RPMI8226 (cell line): ENCODE measurements at regions not wholly inside any gene's neighbourhood (a gene's known extent, or its start where the extent isn't known, plus 50 kb on each side); places are given as distances from the start of the nearest gene placed in this dataset.
"Not testable (repeated sequence)": the region's sequence is repeated elsewhere in the genome, so short reads cannot be mapped to it uniquely, and the experiment has no call there.

Experiments
- DNase-seq: peaks from one replicate; pipeline ENCODE4 v3.0.0-alpha.2; 2015

DNA sequence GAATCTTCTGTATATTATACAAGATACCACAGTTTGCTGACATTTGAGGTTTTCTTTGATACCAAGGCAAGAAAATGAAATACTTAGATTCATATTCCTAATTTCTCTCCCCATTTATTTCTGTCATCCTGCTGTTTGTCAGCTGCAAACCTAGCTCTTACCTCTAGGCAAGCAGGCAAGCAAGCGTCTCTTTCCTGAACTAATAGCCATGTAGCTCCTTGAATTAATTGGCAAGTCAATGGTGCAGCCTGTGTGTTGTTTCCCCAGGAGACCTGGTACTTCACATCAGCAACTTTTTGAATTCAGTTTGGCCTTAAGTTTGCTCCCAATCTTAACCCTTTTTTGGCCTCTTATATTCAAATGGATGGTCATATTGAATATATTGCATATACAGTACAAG lies 573.6 kb upstream of the ARRDC3 start:
- DNase-seq = no peak

GRCh38 chr5:91955610-91956009 lies 572.5 kb upstream of the ARRDC3 start:
- DNase-seq = no peak

DNA sequence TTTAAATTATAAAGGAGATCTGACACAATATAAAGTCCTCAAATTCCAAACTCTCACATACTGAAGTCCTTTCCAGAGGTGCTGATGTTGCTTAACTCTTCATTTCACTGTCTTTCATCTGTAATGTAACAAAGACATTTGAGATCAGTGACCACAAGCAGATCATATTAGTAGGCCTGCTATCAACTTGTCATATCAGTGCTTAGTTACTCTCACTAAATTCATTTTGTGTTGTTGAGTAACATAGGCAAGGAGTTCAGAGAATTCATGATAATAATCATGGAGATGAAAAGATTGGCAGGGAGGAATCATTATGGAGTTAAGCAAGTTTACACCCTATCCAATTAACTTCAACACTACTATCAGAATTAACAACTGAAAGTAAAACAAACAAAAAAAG lies 571.0 kb upstream of the ARRDC3 start:
- no peak for DNase-seq

DNA sequence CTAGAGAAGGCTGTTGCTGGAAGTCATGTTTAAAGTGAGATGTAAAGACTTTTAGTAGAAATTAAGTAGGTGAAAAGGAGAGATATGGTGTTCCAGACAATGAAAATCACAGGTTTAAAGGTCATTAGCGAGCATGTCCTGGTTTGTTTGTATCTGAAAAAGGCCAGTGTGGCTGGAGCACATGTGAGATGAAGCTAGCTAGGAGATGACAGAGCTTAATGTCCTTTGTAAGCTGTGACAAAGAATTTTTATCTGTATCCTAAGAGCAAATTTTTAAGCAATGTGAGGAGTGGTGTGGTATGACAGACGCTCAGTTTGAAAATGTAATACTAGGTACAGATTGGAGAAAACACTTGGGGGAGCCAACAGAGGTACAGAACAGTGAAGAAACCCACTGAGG lies 567.2 kb upstream of the ARRDC3 start:
- DNase-seq = no peak

DNA sequence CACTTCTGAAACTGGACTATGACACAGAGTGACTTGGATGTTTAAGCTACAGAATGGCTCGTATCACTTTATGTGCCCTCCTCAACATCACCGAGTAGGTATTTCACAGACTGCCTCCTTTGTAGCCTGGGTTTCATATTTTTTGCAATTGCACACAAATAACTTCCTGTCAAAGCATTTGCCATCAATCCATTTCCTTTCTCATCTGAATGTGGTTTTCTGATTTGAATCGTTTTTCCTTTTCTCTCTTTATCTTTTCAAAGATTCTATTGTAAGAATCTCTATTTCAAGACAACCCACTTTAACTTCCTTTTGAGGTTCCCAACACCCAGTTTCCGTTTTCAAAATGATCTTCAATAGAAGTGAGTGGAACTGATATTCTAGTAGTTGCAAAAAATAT lies 563.8 kb upstream of the ARRDC3 start:
- DNase-seq = no peak

DNA sequence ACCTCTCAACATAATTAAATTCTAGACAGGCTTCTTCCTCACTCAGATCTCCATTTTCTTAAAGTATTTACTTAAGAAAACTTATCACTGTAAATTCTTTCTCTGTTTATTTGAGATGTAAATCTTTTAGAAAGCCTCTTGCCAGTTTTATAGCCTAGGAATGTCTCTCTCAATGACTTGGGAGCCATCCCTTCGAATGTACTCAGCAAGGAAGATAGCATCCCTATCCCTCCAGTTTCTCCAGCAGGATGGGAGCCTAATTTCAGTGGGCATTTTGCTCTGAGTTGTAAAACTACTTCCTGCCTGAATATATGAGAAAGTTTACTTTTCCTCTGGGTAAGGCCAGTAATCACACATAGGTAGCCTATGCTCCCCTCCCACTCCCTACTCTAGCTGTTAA lies 558.5 kb upstream of the ARRDC3 start:
- no peak for DNase-seq

- DNase-seq = no peak
These were observed 555.3 kb upstream of the ARRDC3 start for GRCh38 chr5:91938441-91938840.

- no peak for DNase-seq
These were observed 554.0 kb upstream of the ARRDC3 start for GRCh38 chr5:91937121-91937520.

DNA sequence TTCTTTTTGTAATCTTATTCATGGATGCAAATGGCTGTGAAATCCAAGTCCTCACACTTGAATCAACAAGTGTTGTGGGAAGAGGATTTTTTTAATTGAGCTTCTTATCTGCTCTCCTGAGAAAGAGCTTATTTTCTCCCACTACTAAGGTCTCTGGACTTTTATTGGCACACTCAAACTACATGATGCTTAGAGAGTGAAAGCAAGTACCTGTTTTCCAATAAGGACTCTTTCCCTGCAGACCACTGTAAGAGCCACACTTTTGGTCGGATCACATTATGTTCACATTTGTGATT lies 546.4 kb upstream of the ARRDC3 start:
- no peak for DNase-seq

- DNase-seq = no peak
These were observed 545.8 kb upstream of the ARRDC3 start for GRCh38 chr5:91928754-91929521.

- DNase-seq = no peak
These were observed 544.3 kb upstream of the ARRDC3 start for GRCh38 chr5:91927439-91927838.

- DNase-seq = no peak
These were observed 542.1 kb upstream of the ARRDC3 start for GRCh38 chr5:91925249-91925648.

DNA sequence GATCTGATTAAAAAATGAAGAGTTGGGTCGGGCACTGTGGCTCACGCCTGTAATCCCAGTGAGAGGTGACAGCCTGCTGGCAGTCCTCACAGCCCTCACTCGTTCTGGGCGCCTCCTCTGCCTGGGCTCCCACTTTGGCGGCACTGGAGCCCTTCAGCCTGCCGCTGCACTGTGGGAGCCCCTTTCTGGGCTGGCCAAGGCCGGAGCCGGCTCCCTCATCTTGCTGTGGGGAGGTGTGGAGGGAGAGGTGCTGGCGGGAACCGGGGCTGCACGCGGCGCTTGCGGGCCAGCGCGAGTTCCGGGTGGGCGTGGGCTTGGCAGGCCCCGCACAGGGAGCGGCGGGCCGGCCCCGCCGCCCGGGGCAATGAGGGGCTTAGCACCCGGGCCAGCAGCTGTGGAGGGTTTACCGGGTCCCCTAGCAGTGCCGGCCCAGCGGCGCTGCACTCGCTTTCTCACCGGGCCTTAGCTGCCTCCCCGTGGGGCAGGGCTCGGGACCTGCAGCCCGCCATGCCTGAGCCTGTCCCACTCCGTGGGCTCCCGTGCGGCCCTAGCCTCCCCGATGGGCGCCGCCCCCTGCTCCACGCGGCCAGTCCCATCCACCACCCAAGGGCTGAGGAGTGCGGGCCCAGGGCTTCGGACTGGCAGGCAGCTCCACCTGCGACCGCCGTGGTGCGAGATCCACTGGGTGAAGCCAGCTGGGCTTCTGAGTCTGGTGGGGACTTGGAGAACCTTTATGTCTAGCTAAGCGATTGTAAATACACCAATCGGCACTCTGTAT lies 534.1 kb upstream of the ARRDC3 start:
- not testable (repeated sequence) for DNase-seq

DNA sequence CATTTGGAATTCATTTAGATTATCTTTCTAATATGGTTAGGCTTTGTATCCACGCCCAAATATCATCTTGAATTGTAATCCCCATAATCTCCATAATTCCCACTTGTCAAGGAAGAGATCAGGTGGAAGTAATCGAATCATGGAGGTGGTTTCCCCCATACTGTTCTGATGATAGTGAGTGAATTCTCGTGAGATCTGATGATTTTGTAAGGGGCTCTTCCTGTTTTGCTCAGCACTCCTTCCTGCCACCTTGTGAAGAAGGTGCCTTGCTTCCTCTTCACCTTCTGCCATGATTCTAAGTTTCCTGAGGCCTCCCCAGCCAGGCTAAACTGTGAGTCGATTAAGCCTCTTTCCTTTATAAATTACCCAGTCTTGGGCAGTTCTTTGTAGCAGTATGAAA lies 527.5 kb upstream of the ARRDC3 start:
- DNase-seq = no peak

DNA sequence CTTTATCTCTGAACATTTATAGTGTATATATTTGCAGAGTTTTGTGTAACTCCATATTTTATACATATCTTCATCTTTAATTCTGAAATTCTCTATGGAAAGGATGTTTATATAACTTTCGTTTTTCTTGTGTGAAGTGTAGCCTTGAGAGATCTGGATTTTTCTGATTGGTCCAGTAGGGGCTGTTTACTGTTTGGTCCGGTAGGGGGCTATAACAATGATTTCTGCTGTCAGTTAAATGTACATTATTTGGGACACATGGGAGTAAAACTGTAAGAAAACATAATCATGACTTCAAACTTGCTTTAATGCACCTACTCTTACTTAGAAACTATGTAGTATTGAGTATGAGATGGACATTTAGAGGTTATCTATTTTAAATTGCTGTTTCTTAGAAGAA lies 527.1 kb upstream of the ARRDC3 start:
- DNase-seq = no peak

- DNase-seq = no peak
These were observed 523.4 kb upstream of the ARRDC3 start for GRCh38 chr5:91906494-91906893.

DNA sequence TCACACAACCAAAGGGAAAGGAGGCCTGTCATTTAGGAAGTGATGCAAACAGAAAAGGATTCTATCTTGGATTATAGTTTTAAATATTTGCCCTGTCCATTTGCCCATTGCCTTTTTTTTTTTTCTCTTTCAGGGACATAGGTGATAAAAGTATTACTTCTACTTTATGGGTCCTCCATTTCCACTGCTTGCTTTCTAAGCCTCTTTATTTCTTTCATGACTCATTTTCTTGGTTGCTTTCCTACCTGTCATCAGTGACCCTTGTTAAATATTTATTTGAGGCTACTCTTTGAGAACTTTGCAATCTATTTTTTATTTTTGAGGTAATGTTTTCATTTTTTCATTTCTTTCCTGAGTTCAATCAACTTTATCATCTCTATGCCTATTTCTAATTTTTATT lies 522.9 kb upstream of the ARRDC3 start:
- DNase-seq = no peak

GRCh38 chr5:91898898-91899297 lies 515.8 kb upstream of the ARRDC3 start:
- no peak for DNase-seq

DNA sequence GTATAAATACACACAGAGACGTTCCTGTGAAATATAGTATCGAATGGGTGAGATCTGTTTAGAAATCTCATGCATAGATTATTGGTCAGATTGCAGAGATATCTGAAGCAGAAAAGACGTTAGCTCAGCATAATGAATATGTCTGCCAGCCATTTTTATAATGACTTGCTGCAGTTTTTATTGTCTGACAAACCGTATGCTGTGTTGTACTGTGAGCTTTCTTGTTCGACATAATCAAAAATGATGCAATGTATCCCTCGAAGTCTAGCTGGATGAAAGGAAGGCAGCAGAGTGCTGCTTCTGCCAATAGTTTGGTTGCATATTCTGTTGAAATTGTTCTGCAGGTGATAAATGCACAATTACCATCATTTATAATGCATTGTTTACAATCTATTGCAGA lies 514.9 kb upstream of the ARRDC3 start:
- DNase-seq = no peak

- DNase-seq = no peak
These were observed 505.7 kb upstream of the ARRDC3 start for GRCh38 chr5:91888810-91889209.

DNA sequence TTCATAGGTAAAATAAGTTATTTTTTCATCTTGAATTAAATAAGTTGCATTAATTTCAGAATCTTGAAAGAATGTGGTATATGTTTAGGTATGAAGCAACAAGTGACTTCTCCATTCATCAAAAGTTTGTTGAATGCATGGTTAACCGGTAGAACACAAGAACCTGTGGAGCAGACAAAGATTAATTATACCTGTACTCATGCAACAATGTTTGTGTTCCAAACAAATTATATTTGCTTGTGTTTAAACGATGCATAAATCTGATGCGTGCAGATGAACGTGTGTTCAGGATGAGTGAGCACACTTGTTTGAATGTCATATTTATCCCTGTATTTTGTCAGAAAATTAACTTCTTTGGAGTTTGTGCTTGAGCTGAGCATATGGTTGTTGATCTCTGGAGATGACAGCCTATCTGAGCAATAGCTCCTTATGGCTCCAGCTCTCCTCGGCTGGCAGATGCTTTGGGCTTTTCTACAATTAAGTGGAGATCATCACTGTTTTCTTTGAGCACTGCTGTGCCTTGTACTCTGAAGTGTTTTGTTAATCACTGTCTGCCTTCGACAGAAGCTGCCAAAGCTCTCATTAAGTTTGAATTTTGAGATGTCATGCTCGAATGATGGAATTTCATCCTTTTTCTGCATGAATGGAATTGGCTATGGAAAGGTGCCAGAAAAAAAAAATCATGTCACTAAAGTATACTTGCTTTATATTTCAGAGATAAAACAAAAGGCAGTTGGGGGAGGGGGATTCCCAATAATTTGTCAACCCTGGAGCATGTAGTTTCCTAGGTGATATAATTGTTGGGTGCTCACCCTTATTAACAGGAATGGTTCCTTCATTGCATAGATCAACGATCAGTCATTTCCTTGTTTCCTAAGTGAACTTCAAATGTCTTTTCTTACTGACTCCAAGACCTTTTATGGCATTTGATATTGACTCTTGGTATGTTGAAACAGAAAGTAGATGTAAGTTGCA lies 502.5 kb upstream of the ARRDC3 start:
- DNase-seq = no peak

DNA sequence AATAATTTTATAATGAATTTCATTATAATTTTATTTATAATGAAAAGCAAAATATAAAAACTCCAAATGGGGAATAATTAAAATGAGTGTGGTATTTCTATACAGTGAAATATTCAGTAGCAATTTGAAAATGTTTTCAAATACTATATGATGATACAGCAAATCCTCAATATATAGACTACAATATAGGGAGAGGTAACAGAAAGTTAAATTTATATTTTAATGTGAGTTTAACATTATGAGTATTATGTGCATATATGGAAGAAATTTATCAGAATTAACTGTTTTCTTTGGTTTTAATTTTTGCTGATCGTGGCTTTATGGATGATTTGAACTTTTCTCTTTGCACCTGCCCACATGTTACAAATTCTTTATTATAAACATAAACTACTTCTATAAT lies 500.9 kb upstream of the ARRDC3 start:
- DNase-seq = no peak

- DNase-seq = no peak
These were observed 492.2 kb upstream of the ARRDC3 start for GRCh38 chr5:91875196-91875779.
